M059J (cell line): ENCODE measurements at regions not wholly inside any gene's neighbourhood (a gene's known extent, or its start where the extent isn't known, plus 50 kb on each side); places are given as distances from the start of the nearest gene placed in this dataset.
"Not testable (repeated sequence)": the region's sequence is repeated elsewhere in the genome, so short reads cannot be mapped to it uniquely, and the experiment has no call there.

Experiments
- DNase-seq: peaks from one replicate; pipeline ENCODE4 v3.0.0-alpha.2; 2012; ENCODE audit warnings: low read depth

DNA sequence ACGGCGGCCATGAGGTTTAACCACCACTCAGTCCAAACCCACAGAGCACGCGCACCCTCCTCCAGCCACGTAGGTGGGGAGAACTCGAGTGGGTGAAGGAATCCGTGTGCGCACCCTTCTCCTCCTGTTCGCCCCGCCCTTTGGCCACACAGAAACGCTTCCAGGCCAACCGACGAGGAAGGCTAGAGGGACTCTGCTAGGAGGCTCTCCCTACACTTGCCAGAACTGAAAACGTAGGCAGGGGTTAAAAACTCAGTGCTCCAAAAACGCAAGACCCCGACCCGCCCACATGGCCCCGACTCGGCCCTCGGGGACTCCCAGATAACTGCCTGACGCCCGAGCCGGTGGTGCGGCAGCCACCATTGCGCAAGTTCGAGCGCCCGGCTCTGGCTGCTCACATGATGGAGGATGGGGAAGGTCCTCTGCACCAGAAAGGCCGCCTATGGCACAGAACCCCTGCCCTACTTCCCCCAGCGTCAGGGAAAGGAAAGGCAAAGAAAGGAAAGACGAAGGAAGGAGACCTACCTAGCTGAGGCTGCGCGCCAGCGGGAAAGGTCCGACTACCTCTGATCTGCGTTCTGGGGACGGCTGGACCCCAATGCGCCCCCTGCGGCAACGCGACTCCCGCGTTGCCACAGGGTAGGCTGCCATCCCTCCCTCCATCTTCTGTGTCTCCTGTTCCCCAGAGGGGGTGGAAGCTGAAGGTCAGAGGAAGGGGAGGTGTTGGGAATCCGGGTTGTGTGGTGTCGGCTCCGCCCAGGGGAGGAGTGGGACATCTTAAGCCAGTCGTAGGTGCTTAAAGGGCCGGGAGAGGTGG lies 201.9 kb upstream of the AGTR2 start:
- peak; percentile 67 for DNase-seq

DNA sequence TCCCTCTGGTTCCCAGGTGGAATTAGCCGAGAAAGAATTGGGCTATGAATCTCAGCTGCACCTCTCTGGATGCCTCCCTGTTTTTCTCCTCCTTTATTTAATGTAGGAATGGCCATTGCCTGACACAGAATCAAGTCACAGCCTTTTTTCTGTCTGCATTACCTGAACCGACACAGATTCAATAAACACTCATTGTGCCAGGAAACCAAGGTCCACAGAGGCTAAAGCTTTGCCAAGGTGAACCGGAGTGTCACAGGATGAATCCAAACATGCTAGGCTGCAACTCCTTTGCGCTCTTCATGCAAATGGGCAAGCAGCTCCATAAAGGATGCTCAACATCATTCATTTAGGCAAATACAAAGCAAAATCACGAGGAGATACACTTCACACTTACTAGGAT lies 199.8 kb upstream of the AGTR2 start:
- no peak for DNase-seq

DNA sequence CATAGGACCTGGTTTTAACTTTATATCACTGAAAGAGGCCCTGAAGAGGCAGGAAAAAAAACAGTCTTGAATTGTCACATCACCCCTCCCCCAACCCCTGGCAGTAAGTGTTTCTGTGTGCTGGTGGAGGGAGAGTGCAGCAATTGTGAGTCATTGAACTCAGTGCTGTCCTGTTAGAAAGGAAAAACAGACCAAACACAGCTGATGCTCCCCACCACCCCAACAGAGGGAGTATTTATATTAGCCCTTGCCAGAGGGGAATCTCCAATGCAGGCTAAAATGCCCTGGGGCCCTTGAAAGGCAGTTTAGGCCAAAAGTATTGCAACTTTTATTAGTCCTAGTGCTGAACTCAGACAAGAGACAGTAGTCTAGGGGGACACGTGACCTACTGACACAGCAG lies 197.8 kb upstream of the AGTR2 start:
- DNase-seq: peak; percentile 51

DNA sequence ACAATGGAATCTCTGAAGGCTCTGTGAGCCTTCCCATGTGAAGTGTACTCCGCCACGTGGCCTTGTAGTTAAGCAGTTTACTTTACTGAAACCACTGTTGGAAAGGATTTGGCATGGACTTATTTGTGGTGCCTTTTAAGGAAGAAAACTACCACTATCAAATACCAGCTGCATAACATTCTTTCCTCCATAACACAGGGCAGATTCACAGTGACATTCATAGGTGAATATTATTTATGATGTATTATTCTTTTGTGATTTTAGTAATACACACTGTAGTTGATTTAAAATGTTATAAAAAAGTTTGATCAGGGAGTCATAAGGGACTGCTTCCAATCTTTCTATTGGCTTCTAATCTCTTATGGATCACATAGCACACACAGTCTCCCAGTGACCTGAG lies 192.5 kb upstream of the AGTR2 start:
- no peak for DNase-seq

DNA sequence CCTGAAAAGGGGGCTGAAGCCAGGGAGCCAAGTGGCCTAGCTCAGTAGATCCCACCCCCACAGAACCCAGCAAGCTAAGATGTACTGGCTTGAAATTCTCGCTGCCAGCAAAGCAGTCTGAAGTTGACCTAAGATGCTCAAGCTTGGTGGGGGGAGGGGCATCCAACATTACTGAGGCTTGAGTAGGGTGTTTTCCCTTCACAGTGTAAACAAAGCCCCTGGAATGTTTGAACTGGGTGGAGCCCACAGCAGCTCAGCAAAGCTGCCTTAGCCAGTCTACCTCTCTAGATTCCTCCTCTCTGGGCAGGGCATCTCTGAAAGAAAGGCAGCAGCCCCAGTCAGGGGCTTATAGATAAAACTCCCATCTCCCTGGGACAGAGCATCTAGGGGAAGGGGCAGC lies 187.4 kb upstream of the AGTR2 start:
- DNase-seq: not testable (repeated sequence)

DNA sequence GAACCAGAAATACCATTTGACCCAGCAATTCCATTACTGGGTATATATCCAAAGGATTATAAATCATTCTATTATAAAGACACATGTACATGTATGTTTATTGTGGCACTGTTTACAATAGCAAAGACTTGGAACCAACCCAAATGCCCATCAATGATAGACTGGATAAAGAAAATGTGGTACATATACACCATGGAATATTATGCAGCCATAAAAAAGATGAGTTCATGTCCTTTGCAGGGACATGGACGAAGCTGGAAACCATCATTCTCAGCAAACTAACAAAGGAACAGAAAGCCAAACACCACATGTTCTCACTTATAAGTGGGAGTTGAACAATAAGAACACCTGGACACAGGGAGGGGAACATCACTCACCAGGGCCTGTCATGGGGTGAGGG lies 183.1 kb upstream of the AGTR2 start:
- not testable (repeated sequence) for DNase-seq

DNA sequence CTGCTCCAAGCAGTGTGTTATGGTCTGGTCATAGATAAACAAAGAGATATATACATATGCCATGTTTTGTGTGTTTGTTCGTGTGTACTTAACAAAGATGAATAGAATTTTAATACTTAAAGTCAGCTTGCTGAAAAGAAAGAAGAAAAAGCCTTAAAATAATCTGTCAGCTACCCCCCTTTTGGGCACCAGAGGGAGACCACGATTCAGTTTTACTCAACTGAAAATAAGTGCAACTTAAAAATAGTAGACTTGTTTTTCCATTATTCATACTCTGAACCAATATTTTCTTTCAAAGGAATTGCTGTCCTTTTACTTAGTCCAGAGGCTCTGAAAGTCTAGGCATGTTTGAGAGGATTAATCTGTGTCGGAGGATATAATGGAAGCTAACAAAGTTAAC lies 181.7 kb upstream of the AGTR2 start:
- DNase-seq: no peak

DNA sequence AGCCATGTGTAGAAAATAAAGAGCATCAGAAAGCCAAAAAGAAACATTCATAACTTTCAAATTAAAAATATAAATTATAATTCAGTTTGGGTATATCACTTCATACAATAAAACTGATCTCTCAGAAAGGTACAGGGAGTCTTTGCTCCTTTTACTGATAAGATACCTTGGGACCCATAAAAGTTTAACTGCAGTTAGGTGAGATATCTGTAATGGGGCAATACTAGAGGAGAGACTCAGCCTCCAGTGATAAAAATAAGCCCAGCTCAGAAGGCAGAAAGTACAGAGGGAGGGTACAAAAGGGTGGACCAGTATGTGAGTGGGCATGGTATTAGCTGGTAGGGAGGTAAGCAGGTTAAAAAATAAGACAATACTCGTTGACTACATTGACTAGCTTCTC lies 180.9 kb upstream of the AGTR2 start:
- no peak for DNase-seq

DNA sequence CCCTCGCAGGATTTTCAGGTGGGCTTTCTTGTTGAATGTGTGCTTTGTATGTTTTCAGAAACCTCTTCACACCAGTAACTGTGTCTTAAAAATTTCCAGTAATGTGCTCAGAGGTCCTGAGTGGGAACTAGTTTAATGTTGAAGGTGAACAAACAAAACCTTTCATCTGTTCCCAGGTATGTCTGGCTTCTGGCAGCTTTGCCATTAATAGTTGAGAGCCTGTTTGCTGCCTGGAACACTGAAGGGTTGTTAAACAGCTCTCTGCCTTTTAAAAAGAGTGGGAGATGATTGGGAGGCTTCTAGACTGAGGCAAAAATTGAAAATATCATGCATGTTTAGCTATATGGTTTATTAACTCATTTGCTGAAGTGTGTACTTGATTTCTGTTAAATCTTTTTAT lies 161.2 kb upstream of the AGTR2 start:
- DNase-seq: no peak

DNA sequence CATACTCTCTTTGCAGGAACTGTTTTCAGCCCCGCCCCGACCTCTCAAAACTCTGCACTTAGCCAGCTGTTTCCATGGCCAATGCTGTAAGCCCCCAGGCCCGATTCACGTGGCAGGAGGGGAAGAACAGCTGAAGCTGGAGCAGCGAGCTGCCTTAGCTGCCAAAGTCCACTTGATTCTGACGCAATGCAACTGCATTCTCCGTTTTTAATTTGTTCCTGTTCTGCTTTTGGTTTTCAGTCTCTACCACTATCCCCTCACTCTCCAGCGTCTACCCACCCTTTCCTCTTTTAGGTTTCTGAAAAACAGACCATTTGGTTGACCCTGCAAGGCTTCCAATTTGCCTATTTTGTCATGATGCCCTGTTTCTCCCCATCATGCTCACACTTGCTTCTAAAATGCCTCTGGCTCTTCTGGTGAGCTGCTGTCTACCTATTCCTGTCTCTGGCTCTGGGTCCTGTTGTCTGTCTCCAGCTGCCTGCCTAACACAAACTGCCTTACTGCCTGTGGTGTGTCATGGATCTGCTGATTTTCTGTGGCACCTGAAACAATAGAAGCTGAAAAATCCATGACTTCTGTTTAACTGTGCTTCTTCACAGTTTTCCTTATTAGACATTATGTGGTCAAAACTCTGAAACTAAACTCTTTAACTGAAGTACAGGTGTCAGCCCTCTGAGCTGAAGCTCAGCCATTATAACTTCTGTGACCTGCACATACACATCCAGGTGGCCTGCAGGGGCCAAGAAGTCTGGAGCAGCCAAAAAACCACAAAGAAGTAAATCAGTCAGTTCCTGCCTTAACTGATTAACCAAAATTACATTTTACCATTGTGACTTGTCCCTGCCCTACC lies 160.5 kb upstream of the AGTR2 start:
- no peak for DNase-seq

DNA sequence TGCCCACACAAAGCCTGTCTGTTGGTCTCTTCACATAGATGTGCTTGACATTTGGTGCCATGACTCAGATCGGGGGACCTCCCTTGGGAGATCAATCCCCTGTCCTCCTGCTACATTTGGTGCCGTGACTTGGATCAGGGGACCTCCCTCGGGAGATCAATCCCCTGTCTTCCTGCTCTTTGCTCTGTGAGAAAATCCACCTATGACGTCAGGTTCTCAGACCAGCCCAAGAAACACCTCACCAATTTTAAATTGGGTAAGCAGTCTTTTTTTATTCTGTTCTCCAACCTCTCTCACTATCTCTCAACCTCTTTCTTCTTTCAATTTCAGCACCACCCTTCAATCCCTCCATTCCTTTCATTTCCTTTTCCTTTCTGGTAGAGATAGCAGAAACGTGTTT lies 159.6 kb upstream of the AGTR2 start:
- no peak for DNase-seq

DNA sequence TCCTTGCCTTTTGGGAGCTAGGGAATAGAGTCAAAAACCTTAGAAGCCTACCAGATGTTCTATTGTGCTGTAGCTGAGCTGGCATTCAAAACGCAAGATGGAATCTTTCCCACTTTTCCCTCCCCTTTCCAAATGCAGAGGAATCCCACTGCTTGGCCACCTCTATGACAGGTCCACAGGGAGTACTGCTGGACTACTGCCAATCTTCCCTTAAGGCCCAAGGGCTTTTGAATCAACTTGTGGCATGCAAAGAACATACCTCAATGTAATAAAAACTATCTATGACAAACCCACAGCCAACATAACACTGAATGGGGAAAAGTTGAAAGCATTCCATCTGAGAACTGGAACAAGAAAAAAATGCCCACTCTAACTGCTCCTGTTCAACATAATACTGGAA lies 139.2 kb upstream of the AGTR2 start:
- DNase-seq: no peak
